ENCODE measurements at regions not wholly inside any gene's neighbourhood (a gene's known extent, or its start where the extent isn't known, plus 50 kb on each side); places are given as distances from the start of the nearest gene placed in this dataset.

DNA sequence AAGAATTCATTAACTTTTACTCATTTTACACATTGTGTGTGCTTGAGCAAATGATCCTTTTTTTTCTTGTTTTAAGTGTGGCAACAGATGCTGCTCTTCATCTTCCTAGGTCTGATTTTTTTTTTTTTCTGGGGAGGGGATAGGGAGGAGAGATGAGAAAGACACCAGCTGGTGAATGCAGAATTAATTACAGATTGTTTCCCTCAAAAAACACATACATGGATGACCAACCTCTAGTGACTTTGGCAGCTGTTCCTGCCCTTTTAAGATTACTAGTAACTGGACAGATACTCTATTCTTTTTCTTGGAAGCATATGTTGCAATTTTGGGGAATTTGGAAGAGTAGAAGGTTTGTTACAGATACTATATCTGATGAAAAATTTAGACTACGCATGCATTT lies 103.6 kb upstream of the MYO16 start:
- Histone ChIP-seq H3K4me1 (ENCODE audit: control insufficient read depth in 1 of 2, insufficient read depth in 1 of 2, low read depth in 1 of 2, low read length in 1 of 2) (no peaks in the 10 kb centered on the region), H3K27ac (no peak overlapping the region), H3K27me3 (peaks cover 37% of the 10 kb centered on the region), H3K4me3 (ENCODE audit: low read depth in 1 of 2, low read length in 1 of 2) (no peak overlapping the region), H3K9me3 (no peaks in the 10 kb centered on the region), H3K36me3 (no peaks in the 10 kb centered on the region)
- no peak for TF ChIP-seq CTCF (IDR thresholded peaks at IDR 0.05)

DNA sequence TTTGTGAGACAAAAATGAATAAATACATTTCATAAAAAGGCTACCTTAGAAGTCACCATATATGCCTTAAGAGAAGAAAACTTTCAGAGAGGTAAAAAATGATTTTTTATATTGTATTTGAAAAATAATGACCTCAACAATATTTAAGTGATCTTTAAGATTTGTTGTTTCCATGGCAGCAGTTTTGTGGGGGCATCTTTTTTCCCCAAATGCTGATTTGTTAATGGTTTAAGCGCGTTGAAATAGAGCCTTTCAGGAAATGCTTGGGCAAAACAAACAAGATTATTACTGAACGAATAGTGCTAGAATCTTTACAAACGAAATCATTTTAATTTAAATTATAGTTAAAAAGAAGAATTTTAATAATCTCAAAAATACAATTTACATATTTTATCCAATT lies 103.1 kb upstream of the MYO16 start:
- H3K27me3 ChIP-seq: peaks cover 34% of the 10 kb centered on the region
- H3K4me1 ChIP-seq (ENCODE audit: control insufficient read depth in 1 of 2, insufficient read depth in 1 of 2, low read depth in 1 of 2, low read length in 1 of 2): no peaks in the 10 kb centered on the region
- no peak overlapping the region for H3K4me3 ChIP-seq (ENCODE audit: low read depth in 1 of 2, low read length in 1 of 2)
- H3K9me3 ChIP-seq: no peaks in the 10 kb centered on the region
- no peak for TF ChIP-seq CTCF (IDR thresholded peaks at IDR 0.05)
- no peak overlapping the region for H3K27ac ChIP-seq
- no peaks in the 10 kb centered on the region for H3K36me3 ChIP-seq

GRCh38 chr13:108527844-108528243 lies 101.6 kb upstream of the MYO16 start:
- H3K9me3 ChIP-seq: no peaks in the 10 kb centered on the region
- TF ChIP-seq CTCF (IDR thresholded peaks at IDR 0.05): no peak

DNA sequence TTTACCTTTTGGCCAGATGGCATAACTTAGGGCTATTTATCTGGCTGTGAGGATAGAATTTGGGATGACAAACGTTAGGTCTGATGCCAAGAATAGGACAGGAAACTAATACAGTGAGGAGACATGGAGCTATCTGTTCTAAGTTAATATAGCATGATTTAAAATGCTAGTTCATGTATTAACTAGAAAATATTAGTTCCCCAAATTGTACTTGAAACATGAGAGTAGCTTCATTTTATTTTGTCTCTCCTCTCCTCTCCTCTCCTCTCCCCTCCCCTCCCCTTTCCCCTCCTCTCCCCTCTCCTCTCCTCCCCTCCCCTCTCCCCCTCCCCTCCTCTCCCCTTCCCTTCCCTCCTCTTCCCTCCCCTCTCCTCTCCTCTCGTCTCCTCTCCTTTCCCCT lies 101.1 kb upstream of the MYO16 start:
- TF ChIP-seq CTCF (IDR thresholded peaks at IDR 0.05): no peak
- Histone ChIP-seq H3K36me3 (no peaks in the 10 kb centered on the region), H3K9me3 (no peaks in the 10 kb centered on the region), H3K27me3 (peaks cover 26% of the 10 kb centered on the region), H3K4me1 (ENCODE audit: control insufficient read depth in 1 of 2, insufficient read depth in 1 of 2, low read depth in 1 of 2, low read length in 1 of 2) (no peaks in the 10 kb centered on the region), H3K27ac (no peak overlapping the region), H3K4me3 (ENCODE audit: low read depth in 1 of 2, low read length in 1 of 2) (no peak overlapping the region)

More at GRCh38 chr13:108527844-108528243, 101.6 kb upstream of the MYO16 start:
- peaks cover 26% of the 10 kb centered on the region for H3K27me3 ChIP-seq
- H3K4me1 ChIP-seq (ENCODE audit: control insufficient read depth in 1 of 2, insufficient read depth in 1 of 2, low read depth in 1 of 2, low read length in 1 of 2): no peaks in the 10 kb centered on the region
- H3K36me3 ChIP-seq: no peaks in the 10 kb centered on the region
- no peak overlapping the region for H3K4me3 ChIP-seq (ENCODE audit: low read depth in 1 of 2, low read length in 1 of 2)
- no peak overlapping the region for H3K27ac ChIP-seq

DNA sequence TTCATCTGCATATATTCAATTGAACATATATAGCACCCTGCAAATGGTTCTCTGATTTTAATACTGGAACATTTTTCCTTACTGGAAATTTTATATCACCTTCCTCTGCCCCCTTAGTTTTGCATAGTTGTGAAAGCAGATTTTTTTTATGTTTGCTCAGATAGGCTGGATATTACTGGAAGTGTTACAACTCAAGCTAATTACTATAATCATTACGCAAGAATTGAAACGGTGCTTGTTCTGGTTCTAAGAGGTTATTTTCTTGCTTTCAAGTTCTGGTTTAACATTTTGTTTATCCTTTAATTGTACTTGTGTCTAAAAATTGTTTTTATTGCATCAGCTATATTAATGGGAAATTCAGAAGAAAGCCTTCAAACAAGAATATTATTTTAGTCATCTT lies 95.6 kb upstream of the MYO16 start:
- Histone ChIP-seq H3K4me3 (ENCODE audit: low read depth in 1 of 2, low read length in 1 of 2) (no peak overlapping the region), H3K27me3 (peaks cover 5% of the 10 kb centered on the region), H3K9me3 (no peaks in the 10 kb centered on the region), H3K4me1 (ENCODE audit: control insufficient read depth in 1 of 2, insufficient read depth in 1 of 2, low read depth in 1 of 2, low read length in 1 of 2) (no peaks in the 10 kb centered on the region), H3K27ac (no peak overlapping the region), H3K36me3 (no peaks in the 10 kb centered on the region)
- no peak for TF ChIP-seq CTCF (IDR thresholded peaks at IDR 0.05)

GRCh38 chr13:108534728-108535127 lies 94.7 kb upstream of the MYO16 start:
- Histone ChIP-seq H3K4me1 (ENCODE audit: control insufficient read depth in 1 of 2, insufficient read depth in 1 of 2, low read depth in 1 of 2, low read length in 1 of 2) (no peaks in the 10 kb centered on the region), H3K27me3 (peaks cover 4% of the 10 kb centered on the region), H3K36me3 (no peaks in the 10 kb centered on the region), H3K27ac (no peak overlapping the region), H3K9me3 (no peaks in the 10 kb centered on the region), H3K4me3 (ENCODE audit: low read depth in 1 of 2, low read length in 1 of 2) (no peak overlapping the region)
- no peak for TF ChIP-seq CTCF (IDR thresholded peaks at IDR 0.05)
